Daoy (cell line): ENCODE measurements at regions not wholly inside any gene's neighbourhood (a gene's known extent, or its start where the extent isn't known, plus 50 kb on each side); places are given as distances from the start of the nearest gene placed in this dataset.
"Not testable (repeated sequence)": the region's sequence is repeated elsewhere in the genome, so short reads cannot be mapped to it uniquely, and the experiment has no call there.

ENCODE experiments used
- DNase-seq: peaks from one replicate; pipeline ENCODE4 v3.0.0-alpha.2; 2015; ENCODE audit warnings: low read depth

DNA sequence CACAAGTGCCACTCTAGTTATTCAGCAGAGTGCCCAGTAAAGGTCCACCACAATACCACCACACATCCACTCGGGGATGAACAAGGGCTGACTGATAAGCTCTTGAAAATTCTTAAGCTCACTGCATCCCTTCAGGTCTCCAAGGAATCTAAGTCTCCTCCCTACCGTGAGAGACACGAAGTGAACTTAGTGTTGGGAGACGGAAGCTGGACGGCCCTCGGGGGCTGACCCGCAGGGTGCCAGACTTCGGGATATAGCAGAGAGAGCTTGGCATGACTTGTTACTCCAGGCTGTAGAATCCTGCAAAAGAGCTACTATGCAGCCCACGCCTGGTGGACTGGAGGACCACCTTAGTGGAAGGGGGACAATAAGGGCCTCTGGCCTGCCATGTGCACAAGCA lies 75.1 kb downstream of the LYZL1 start:
- not testable (repeated sequence) for DNase-seq

DNA sequence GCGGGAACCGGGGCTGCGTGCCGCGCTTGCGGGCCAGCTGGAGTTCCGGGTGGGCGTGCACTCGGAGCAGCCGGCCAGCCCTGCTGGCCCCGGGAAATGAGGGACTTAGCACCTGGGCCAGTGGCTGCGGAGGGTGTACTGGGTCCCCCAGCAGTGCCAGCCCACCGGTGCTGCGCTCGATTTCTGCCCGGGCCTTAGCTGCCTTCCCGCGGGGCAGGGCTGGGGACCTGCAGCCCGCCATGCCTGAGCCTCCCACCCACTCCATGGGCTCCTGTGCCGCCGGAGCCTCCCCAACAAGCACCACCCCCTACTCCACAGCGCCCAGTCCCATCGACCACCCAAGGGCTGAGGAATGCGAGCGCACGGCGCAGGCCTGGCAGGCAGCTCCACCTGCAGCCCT lies 77.3 kb downstream of the LYZL1 start:
- not testable (repeated sequence) for DNase-seq

DNA sequence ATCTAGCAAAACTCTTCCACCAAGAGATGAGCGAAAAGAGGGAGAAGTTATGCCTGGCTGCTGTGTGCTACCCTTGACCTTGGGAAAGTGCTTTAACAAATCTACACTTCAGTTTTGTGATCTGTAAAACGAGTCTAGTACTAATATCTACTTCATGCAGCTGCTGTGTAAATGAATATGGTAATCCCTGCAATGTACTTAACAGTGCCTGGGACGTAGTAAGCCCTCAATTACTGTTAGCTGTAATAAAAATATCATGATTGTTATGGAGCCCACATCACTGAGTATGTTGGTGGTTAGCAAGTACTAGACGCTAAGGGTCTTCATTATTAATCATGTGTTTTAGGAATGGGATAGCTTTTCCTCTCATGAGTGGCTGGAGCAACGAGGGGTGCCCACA lies 80.5 kb downstream of the LYZL1 start:
- DNase-seq = no peak

DNA sequence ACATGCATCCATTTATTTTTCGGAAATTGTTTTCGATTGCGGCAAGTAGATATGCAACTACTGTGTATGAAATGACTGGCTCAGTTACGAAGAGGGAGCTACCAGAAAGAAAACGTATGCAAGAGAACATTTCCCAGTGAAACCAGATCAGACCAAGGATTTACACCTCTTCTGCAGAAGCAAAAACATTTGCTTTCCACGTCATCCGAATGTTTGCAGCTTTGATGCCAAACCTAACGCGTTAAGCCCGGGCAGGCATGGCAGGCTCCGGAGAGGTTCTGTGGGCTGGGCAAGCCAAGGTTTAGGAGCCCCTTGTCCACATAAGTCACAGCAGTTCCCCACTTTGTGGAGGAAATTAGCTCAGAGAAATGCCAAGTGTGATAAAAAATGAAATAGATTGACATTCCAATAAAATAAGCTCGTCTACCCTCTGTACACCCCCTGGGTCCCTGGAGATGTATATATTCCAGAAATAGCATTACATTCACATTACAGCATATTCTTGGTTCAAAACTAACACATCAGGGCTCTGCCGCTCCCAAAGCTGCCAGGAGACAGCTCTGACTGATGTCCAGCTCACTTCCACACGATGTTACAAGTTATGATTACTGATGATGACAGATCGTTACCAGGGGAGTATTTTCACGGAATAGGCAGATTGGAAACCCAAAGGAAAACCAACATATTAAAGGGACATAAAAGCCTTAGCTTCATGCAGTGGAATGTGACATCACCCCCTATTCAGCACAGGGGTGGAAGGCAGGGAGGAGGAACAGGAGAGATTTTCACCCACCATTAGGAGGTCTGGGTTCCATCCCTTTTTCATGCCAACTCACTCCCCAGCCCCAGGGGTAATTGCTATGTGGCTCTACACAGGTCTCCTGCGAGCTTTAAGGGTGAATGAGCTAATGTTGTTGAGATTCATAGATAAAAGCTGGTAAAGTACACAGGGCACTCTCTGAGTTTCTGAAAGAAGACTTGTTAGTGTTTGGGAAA lies 81.5 kb downstream of the LYZL1 start:
- DNase-seq = peak; percentile 32

DNA sequence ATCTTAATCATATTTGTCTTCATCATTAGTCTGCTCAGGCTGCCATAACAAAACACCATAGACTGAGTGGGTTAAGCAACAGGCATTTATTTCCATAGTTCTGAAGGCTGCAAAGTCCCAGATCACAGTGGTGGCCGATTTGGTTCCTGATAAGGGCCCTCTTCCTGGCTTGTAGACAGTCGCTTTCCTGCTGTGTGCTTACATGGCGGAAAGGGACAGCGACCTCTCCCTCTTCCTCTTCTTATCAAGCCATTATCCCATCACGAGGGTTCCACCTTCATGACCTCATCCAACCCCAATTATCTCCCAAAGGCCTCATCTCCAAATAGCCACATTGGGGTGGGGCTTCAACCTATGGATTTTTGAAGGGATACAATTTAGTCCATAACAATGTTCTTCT lies 84.0 kb downstream of the LYZL1 start:
- DNase-seq = no peak

DNA sequence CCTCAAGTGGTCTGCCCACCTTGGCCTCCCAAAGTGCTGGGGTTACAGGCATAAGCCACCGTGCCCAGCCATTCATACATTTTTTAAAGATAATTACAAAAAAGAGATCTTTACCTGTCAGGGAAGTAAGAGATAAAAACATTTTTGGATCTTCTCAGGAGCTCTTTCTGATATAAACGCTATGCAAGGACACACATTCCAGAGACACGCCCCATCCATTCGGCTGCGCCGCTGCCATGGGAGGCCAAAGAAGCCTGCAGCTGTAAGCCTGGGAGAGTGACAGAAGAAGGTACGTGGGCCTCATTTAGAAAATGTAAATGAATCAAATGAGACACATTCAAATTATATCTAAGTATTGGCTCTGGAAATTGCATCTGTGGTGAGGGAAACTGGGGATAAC lies 85.3 kb downstream of the LYZL1 start:
- DNase-seq = no peak

DNA sequence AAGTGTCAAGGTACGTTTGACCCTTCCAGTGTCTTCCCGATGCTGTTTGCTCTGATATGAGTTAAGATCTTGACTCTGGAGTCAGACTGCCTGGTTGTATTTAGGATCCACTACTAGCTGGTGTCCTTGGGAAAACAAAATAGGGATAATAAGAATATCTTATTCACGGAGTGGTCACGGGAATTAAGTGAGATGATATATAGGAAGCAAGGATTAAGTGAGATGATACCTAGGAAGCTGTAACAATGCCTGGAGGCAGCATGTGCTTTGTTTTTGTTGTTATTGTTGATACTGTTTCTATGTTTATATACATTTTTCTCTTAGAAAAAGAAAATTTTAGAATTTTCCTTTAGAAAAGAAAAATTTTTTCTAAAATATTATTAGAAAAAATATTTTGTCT lies 87.0 kb downstream of the LYZL1 start:
- DNase-seq = no peak

DNA sequence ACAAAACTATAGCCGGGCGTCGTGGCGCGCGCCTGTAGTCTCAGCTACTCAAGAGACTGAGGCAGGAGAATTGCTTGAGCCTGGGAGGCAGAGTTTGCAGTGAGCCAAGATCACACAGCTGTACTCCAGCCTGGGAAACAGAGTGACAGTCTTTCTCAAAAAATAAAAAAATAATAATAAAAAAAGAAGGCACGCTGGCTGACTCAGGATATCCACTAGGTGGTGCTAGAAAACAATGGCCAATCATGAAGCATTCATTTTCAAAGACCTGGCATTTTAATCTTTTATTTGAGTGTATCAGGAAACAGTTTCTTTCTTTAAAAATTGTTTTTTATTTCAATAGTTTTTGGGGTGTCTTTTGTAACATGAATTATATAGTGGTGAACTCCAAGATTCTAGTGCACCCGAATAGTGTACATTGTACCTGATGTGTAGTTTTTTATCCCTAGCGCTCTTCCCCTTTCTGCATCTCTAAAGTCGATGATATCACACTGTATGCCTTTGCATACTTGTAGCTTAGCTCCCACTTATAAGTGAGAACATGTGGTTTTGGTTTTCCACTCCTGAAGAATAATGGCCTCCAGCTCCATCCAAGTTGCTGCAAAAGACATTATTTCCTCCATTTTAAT lies 88.6 kb downstream of the LYZL1 start:
- no peak for DNase-seq

DNA sequence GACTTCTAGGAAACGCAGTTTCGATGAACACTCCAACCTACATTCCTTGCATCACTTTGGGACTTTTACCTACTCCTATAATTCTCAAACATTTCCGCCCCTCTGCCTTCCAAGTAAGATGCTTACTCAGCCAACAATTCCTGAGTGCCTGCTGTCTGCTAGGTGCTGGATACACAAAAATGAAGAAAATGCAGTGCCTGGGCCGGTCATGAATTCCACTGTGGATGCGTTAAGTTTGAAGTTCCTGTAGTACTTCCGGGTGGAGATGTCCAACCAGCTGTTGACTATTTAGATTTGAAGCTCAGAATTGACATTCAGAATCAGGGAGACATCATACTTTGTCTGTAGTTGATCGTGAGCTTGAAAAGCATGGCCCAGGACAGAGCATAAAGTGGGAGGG lies 89.2 kb downstream of the LYZL1 start:
- DNase-seq = no peak

DNA sequence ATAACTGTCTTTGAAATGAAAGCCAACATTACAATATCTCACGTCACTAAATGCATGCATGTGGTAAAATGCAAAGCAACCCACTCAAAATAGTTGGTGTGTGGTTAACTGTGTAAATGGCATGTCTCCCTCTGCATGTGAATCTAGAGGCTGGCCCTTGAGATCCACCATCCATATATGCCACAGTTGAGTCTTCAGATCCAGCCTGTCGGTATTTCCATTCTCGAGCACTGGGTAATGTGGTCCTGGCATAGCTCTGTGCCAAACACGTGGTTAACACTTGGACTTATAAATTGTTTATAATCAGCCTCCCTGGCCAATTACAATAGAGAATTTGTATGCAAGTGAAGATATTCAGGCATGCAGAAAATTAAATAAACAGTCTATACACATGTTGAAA lies 90.3 kb downstream of the LYZL1 start:
- DNase-seq = no peak

DNA sequence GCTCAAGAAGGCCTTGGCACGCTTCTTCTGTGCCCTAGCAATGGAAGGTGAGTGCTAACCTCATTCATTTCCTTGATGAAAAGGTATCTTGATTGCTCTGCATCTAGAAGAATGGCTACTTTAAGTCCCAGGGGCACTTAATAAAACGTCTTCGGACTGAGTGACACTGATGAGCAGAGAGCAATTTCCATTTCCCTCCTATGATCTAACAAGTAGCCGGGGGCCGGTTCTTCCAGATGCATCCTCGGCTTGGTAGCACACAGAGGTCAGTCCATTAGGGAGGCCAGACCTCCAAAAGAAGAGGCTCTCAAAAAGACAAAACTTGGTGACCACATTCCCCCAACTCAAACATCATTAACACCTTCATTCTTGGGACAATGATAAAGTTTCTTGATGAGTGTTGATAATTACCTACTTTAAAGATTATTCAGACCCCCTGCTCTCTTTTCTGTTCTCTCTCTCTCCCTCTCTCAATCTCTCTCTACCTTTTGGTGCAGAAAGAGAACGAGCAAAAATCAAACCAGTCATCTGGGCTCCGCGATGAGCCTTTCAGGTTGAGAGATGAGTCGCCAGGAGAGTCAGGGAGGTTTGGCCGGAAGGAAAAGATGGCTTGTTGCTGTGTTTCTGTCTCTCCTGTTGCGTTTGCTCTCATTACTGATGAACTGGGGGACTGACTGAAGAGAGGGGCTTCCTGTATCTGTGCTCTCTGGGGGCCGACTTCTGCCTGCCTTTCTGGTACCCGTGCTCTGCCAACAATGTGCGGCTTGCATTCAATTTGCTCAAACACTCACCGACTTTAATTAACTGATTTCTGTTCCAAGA lies 91.1 kb downstream of the LYZL1 start:
- not testable (repeated sequence) for DNase-seq

DNA sequence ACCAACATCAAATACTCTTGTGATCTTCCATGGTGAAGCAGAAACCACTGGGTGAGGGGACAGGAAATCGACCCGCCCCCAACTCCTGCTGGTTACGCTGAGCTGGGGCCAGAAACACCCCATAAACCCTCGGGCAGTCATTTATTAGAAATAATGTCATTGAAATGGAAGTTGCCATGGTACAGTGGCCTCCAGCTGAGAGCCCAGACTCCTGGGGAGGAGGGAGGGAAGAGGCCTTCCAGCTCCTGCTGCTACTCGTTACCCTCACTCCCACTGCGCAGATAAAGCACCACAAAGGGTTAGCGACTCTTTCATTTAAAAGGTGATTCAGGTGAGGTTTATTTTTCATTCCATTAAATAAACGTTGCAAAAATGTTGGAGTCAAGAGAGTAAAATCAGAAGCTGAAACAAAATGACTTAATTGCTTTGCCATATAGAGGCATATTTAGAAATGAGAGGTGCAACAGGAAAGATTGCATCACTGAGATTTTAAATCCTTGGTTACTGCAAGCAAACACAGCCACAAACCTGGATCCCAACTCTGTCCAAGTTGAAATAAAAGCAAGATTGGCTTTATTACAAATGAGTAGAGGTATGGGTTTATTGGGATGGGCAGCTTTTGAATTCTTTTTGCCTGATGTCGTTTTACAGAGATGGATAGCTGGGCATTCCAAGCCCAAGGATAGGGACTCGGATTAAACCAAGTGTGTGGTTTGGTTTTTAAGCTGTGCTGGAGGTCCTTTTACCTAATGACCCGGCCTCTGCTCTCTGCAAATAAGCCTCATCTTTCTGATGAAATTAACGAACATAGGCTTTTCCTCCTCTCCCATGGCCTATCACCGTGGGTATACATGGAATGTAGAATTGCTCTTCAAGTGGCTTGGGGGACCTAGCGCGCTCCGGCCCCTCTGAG lies 92.0 kb downstream of the LYZL1 start:
- DNase-seq = peak; percentile 30

DNA sequence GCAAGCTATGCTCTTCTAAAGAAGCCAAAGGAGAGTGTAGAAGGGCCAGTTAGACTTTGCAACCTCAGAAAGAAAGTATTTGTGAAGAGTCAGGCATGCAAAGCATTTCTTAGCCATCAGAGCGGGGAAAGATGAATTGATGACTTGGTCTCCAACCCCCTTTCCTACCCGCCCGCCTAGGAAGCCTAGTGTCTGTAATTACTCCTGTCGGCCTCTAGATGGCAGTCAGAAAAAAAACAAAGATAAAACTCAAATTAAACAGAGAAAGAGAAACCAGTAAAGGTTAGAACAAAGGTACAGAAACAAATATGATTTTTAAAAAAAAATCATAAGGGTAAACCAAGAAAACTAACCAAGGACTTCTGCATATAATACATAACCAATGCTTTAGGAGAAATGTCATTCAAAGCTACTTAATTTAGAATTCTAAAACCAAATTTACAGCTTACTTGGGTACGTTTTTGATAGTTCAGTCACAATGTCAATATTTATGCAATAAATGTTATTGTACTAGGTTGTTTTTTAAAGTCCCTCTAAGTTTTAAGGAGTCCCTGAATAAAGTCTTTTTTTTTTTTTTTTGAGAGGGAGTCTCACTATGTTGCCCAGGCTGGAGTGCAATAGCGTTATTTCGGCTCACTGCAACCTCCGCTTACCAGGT lies 97.6 kb downstream of the LYZL1 start:
- DNase-seq = no peak

DNA sequence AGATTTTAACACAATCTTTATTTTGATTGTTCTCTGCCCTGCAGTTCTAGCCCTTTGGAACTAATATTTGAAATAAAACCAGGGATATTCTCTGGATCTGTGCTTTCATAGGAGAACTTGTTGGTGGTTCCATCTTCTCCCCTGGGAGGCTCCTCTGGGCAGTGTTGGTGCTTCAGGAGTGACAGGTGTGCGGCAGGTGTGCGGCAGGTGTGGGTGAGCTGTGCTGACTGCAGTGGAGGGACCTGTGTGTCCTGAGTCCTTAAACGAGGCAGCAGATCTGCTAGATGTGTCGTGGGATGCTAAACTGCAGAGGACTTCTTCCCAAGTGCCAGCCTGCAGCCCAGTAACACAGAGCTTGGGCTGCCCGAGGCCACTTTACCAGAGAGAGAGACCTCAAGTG lies 98.4 kb downstream of the LYZL1 start:
- no peak for DNase-seq

DNA sequence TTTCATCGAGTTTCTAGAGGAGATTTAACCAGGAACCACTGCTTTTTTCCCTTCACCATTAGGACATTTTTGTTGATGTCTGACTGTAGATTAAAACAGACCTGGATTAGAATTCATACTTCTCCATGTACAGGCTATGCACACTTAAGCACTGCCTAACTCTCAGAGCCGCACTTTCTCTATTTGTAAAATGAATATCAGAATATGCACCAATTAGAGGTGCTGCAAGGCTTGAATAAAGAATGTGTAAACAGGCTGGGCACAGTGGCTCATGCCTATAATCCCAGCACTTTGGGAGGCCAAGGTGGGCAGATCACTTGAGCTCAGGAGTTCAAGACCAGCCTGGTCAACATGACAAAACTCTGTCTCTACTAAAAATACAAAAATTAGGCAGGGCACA lies 99.2 kb downstream of the LYZL1 start:
- not testable (repeated sequence) for DNase-seq

DNA sequence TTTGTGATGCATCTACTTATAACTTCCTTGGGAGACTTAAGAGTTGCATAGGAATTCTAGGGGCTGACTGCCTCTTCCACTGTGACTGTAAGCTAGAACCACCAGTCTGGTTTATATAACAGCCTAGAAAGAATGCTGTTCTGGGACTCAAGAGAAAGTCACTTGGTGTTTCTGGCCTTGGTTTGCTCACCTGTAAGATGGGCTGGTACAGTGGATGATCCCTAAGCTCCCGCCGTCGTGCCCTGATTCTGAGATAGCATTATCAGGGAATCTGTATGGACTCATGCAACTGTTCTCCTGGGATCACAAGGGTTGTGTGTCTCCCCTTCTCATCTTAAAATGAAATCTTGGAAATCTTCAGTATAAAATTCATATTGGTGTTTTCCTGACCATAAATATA lies 100.6 kb downstream of the LYZL1 start:
- DNase-seq = no peak

DNA sequence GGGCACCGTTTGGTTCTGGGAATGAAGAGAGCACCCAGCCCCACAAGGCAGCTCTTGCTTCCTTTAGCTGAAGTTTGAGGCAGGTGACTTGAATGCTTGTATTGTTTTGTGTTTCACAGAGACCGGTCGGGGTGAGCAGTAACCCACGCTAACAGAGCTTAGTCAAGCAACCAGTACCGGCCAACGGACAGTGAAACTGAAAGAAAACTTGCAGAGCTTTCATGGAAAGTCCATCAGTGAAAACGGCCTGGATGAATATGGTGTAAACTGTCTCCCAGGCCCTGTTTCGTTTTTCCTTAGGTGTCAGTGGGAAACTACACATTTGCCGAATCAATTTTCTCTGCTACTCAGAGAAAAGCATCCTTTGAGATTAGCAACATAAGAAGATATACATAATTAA lies 101.1 kb downstream of the LYZL1 start:
- peak; percentile 24 for DNase-seq

DNA sequence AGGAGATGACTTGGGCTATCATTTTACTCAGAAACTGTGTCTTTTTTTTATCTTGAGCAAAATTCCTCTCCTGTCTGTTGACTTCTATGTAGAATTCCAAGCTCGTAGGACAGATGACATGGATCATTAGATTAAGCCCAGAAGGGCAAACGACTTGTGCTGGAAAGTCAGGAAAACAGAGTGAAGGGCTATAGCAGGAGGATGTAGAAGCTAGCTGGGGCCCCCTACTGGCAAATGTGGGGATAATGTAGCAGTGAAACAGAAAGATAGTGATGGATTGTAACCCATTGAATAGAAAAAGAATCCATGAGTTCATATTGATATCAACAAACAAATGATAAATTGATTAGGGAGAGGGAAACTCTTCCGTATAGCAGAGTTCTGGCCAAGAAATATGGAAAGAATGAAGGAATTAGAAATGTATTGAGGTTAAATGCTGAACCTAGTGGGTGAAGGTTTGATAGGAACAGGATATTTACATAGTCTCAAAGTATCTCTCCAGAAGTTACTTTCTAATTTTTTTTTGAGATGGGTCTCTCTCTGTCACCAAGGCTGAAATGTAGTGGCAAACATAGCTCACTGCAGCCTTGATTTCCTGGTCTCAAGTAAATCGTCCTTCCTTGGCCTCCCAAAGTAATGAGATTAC lies 103.6 kb downstream of the LYZL1 start:
- peak; percentile 37 for DNase-seq

DNA sequence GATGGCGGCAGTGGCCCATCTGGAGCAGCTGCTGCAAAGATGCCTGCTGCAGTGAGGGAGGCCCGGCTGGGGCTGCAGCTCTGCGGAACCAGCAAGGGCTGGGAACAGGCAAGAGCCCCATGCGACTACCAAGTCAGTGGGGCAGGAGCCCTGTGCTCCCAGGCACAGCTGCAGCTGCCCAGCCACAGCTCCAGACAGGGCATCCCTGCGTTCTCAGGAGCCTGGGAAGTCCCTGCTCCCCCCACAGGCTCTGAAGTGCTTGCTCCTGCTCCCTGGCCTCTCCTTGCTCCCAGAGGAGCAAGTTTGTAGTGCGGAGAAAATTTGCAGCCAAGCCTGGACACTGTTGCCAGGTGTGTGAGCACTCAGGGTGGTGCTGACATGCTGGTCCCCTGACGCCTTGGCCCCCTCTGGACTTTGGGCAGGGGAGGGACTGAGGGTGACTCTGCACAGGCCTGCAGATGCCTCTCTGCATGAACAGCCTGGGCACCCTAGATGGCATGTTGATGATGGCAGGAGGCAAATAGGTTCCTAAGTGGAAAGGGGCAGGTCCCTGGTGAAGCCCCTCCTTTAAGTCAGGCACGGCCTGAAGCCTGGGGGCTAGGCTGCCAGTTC lies 105.6 kb downstream of the LYZL1 start:
- no peak for DNase-seq

DNA sequence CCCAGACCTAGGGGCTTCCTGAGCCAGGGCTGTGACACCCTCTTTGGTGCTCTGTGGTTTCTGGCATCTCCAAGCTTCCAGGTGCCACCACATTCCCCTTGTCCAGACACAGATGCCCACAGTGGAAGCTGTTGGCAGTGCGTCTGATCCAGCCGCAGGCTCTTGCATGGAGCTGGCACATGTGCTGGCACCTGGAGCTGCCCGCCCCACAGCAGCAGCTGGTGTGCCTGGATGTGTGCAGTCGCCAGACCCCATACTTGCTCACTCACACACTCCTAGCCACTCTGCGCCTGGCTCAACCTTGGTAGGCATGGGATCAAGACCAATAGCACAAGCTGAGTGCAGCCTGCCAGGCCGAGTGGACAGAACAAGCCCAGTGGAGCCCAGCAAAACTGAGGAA lies 106.5 kb downstream of the LYZL1 start:
- DNase-seq = no peak
